Esophagus mucosa (tissue), 1 donor: ENCODE measurements at regions not wholly inside any gene's neighbourhood (a gene's known extent, or its start where the extent isn't known, plus 50 kb on each side); places are given as distances from the start of the nearest gene placed in this dataset.

ENCODE experiments used
- ATAC-seq: fragments of 200-7000 bp; cut with Tn5 transposase; one replicate; pipeline ENCODE4 v1.9.1; 2020
- donor health status: DM: yes; HTN: yes; CAD: no.

DNA sequence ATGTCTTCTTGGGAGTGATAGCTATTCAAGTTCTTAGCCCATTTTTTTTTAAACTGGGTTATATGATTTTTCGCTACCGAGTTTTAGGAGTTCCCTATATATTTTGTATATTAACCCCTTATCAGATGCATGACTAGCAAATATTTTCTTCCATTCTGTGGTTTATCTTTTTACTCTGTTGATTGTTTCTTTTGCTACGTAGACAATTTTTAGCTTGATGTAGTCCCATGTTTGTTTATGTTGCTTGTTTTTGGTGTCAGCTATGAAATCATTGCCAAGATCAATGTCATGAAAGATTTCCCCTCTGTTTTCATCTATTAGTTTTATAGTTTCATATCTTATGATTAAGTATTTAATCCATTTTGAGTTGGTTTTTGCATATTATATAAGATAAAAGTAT lies 480.5 kb downstream of the CDH11 start:
- ATAC-seq, result no peak

DNA sequence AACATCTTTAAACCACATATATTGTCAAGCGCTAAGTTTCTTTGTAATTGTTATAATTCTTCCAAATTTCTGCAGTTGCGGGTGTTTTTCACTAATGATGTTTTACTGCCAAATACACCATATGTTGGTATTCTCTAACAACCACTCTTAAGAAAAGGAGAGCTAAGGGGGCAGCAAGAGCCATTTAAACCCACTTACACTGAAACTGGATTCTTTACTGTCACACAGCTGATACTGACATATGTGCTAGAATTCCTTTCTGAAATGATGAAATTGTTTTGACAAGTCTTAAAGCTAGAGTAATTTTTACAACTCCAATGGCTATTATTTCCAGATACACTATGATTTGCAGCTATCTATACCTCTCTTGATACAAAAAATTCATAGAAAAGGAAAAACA lies 483.1 kb downstream of the CDH11 start:
- ATAC-seq, result no peak

DNA sequence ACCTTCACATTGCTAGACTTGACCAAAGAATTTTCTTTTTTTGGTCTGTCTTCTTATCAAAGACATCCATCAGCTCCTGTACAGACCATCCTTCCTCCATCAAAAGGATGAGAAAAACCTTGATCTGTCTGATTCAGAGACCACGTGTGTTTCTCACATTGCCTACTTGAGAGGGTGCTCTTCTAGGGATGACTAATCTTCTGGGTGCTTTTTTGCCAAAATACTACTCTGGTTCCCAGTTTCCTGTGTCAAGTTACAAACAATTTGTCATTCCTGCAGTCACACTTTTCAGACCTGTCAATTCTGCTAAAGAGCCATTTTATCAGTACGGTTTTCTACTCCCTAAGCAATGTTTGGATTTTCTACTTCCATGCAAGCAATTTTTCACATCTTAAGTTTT lies 492.2 kb downstream of the CDH11 start:
- ATAC-seq, result no peak

DNA sequence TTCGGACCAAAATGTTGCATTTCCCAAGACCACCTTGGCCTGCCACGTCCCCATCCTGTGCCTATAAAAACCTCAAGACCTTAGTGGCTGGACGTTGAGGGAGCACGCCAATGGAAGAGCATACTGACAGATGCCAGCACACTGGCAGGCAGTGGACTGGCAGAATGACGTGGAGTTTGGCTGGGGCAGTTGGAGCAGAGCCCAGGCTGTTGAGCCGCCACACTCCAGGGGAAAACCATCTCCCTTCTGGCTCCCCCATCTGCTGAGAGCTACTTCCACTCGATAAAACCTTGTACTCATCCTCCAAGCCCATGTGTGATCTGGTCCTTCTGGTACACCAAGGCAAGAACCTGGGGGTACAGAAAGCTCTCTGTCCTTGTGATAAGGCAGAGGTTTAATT lies 494.1 kb downstream of the CDH11 start:
- ATAC-seq, result no peak

DNA sequence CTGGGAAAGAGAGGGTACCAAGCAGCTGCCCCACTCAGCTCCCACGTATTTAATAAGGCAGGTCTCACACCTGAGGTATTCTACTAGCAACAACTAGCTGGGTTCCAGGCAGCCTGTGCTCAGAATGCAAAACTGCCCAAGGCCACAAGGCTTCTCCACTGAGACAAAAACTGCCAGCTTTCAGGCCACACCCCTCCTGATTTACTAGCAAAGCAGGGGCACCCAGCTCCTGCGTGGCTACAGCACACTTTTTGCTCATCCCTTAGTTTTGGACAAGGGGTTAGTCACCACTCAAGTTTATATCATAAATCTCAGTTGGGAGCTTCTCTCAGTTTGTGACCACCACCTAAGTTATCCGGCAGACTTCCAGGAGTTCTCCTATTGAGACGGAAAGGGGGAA lies 494.6 kb downstream of the CDH11 start:
- no peak for ATAC-seq

DNA sequence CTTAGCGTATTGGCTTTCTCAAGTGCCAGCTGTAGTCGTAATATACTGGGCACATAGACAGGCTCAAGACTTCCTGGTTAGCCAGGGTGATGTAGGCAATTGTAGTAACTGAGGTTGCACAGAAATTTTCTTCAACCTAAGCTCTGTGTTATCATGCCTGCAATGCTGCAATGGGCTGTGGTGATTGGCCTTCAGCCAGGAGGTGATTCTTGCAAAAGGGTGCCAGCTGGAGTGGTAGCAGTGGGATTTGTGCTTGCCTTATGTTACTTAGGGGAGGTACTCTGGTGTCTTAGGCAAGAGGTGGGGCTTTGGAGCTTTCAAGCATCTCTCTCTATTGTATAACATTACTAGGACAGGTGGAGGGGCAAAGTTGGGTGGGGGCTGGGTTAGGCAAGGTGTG lies 495.1 kb downstream of the CDH11 start:
- ATAC-seq, result no peak

DNA sequence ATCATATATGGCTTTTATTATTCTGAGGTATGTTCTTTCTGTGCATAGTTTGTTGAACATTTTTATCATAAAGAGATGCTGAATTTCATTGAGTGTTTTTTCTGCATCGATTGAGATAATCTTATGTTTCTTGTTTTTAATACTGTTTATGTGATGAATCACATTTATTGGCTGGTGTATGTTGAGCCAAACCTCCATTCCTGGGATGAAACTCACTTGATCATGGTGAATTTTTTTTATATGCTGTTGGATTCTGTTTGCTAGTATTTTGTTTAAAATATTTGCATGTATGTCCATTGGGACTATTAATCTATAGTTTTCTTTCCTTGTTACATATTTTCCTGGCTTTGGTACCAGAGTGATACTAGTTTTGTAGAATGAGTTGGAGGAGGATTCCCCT lies 500.2 kb downstream of the CDH11 start:
- no peak for ATAC-seq

DNA sequence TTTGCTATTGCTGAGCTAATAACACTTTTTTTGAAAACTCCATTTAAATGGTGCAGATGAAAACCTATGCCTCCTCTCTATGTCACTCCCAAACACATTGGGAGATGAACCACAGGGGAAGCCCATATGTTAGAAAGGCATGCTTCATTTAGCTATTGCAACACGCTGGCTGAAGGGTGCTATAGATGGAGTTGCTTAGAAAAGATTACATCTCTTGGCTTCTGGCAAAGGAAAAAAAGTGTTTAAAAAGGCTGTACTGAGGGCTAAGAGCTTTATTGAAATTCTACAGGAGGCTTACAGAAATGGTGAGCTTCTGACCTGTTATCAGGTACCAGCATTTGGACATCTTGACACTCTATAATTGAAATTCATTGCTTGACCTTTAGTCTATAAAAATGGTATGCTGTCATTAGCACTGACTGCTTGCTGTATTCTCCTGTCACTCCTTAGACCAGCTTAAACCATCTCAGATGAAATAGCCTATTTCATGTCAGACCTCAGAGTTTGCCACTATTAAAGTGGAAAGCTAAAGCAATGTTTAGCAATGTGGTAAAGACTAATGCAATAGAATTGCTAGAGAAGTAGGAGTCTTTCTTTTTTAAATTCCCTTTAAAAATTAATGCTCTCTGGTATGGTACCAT lies 503.9 kb downstream of the CDH11 start:
- no peak for ATAC-seq

DNA sequence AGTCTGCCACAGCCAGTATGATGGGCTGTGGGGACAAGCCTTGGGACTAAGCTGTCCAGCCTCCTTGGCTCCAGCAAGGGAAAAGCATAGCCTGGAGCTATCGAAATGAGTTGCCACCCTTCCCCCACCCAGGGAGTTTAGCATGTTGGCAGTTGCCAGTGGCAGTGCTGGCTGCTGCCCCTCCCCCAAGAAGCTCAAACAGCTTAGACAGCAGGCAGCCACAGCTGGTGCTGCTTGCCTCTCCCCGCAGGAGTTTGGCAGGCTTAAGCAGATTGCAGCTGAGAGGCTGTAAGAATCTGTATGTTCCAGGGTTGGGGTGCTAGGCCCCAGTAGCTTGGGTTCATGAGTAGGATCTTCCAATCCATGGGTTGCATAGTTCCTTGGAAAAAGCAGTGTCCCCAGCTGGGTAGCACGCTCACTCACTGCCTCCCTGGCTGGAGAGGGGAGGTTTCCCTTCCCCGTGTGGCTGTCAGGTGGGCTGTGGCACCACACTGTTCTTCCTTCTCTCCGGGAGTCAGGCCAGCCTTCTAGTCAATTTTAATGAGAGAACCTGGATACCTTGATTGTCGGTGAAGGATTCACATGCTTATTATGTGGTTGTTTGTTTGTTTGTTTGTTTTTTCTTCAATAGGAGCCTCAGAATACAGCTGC lies 506.1 kb downstream of the CDH11 start:
- ATAC-seq, result no peak

DNA sequence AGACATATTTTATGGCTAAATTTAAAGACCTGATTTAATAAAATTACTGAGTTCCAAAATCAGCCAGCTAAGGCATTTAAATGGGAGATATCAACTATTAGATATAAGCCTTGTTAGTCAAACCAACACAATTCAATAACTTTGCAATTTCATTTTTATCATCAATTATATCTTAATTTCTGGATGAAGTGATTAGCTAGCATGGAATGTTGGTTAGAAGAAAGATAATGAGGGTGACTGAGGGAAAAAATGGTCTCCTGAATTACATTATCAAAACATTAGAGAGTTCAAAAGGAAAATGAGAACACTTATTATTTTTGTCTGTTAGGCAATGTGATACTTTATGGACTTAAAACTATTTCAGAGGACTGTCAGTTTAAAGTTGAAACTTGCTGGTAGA lies 525.7 kb downstream of the CDH11 start:
- no peak for ATAC-seq

DNA sequence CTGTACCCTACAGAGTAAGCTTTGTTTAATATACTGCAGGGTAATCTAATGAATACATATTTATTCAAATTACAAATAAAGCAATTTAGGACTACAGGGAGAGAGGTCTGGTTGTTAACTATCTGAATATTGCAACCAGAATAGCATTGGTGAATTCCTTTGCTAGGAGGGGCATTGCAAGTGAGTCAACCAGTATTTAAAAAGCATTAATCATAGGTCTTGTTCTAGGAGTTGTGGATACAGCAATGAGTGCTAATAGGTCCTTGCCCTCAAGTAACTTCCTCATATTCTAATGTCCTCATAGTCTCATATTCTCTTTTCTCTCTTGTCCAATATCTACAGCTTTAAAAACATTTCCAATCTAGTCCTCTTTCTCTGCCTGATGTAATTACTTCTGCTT lies 531.4 kb downstream of the CDH11 start:
- ATAC-seq, result peak; percentile 85

DNA sequence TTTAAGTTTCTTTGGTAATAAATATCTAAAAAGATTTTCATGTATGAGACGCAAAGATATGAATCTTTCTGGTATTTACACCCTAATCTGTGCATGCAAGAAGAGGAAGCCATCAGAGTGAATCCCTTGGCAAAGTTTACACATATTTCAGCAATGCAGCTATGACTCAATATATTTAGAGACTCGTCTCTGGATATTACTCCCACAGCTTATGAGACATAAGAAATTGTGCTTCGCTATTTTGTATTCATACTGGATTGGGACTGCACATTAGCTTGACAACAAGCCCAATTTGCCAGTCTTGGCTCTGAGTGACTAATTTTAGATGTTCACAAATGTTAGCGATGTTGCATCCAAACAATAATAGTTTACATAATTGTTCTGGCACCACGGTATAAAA lies 532.0 kb downstream of the CDH11 start:
- peak; percentile 65 for ATAC-seq

DNA sequence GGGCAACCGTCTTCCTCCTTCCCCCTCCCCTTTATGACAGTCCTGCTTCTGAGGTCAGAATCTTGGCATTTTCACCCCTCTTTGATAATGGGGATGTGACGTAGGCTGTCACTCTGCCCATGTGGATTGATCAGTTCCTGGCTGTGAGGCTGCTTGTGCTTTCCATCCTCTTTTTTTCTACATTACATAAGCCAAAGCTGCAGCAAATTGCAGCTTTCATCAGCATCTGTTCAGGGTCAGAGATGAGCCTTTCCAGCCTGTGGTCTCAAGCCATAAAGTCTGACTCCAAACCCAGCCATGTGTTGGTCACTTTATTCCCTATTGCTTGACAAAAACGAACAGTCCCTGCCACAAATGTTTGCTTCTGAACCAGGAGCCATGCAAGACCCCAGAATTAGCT lies 535.1 kb downstream of the CDH11 start:
- ATAC-seq, result no peak

DNA sequence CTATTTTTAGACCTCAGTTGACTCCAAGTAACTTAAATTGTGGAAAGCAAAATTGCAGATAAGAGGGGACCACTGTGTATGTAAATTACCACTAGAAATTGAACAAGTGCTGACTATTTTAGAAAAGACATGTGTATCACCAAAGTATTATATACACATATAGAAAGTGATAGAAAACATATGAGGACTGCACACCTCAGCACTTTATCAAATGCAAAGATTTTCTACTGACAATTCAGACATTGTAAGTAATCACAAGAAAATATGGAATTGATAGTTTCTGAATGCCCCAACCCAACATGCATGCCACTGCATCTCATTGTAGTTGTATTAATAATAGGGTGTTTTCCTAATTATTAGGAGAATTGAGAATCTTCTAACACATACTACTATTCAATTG lies 536.5 kb downstream of the CDH11 start:
- ATAC-seq, result no peak

DNA sequence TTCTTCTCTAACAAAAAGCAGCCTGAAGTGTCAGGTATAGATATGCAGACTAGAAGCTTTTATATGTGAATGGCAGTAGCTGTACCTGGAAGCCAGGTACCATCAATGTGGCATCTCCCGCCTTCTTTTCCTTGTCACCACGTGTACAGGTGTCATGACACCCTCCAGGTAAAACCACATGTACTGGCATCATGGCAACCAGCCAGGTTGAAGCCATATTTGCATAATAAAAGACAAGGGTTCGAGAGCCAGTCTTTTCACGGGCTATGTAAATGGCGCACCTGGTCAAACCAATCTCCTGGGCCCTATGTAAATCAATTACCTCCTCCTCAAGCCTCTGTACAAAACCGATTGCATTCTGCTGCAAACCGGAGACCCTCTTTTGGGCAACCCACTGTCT lies 541.3 kb downstream of the CDH11 start:
- no peak for ATAC-seq

DNA sequence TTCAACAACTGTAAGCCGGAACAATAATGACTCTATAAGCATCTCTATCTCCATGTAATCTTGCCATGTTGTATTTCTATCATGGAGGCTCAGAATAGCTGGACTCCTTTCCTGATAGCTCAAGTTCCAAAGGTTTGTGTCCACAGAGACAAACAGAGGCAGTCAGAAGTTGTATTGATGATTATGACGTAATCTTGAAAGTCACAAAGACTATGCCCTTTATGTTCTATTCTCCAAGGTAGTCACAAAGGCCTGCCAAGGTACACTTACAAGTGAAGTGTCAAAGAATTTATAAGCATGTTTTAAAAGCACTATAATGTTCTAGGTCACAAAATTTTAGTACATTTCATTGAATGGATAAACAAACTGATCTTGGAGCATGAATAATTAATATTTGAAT lies 542.2 kb downstream of the CDH11 start:
- ATAC-seq, result no peak

DNA sequence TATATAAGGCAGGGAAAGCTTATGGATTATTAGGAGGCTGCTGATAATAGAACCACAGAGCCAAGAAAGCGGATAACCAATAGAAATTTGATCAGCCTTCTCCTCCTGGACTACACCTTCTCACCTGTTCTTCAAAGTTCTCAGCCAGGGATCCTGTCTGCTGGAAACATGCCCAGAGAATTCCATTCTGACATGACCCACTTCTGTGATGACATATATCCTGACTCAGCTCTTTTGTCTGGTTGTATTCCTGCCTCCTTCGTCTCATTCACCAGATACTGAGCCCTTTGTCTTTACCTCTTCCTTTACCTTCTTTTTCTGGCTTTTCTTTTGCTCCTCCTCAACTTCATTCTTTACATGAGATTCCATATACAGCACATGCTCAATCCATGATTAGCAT lies 576.1 kb downstream of the CDH11 start:
- ATAC-seq, result no peak

DNA sequence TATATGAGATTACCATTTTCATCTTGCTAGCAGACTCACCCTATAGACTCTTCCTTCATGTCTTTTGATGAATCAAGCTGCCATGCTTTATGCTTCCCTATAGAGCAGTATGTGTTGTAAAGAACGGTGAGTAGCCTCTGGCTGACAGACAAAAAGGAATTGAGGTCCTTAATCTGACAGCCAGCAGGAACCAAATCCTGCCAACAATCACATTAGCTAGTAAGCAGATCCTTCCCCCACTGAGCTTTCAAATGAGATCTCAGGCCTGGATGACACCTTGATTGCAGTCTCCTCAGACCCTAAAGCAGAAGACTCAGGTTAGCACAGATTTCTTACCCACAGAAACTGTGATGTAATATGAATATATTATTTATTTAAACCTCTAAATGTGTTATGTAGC lies 577.0 kb downstream of the CDH11 start:
- no peak for ATAC-seq

DNA sequence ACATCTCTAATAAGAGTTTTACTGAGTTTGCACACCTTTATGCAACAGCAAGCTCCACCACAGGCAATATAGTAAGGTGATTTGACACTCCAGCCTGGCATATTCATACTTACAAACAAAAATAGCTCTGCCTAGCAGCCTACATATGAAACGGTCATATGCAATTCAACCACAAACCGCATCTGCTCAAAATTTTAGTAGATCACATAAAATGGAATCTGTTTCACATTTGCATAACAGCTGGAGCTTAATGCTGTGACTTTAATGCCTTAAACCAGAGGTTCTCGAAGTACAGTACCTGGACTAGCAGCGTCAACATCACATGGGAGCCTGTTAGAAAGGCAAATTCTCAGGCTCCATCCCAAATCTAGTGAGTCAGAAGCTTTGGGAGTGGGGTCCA lies 578.4 kb downstream of the CDH11 start:
- ATAC-seq, result no peak

DNA sequence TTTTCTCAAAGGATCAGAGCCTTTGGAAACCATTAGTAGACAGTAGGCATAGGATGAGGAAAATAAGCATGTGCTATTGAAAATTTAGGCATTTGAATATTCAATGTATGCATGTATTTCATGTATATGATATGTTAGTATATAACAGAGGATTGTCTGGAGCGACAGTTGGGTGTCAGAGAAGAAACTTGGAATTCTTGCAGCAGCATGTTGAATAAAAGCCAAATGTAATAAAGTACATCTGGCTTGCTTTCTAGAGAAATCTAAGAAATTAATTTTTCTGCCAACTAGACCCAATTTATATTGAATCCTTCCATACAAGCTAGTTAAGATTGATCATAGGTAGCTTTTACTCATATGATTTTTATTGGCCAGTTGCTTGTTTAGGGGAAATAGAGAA lies 578.8 kb downstream of the CDH11 start:
- ATAC-seq, result no peak

DNA sequence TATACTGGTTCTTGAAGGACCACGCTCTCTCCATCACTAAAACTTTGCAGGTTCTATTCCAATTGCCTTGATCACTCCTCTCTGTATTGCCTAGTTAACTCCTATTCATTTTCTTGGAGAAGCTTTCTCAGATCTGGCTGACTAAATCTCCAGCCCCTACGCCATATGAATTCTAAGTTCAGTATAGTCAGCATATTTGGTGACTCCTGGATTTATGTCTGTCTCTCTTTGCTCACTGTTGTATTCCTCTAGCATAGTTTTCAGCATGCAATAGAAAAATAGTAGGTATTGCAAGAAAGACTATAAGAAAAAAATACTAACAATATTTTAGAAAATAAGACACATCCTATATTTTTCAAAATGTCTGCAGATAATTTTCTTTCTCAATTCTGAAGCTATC lies 579.7 kb downstream of the CDH11 start:
- ATAC-seq, result no peak

DNA sequence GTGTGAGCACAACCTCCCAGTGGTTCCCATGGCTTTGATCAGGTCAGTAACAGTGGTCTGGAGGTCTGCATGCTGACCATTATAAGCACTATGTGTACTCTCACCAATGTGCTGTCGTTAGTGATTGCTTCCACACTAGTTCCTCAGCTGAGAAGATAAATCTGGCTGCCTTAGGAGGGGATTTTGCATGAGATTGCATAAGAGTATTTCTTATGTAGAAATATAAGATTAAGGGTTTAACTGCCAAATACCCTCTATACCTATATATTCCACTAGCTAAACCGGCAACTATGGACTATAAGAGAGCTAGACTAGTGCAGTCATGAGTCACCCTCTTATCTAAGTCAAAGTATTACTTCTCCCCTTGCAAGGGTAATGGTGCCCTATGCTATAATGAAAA lies 580.2 kb downstream of the CDH11 start:
- no peak for ATAC-seq

DNA sequence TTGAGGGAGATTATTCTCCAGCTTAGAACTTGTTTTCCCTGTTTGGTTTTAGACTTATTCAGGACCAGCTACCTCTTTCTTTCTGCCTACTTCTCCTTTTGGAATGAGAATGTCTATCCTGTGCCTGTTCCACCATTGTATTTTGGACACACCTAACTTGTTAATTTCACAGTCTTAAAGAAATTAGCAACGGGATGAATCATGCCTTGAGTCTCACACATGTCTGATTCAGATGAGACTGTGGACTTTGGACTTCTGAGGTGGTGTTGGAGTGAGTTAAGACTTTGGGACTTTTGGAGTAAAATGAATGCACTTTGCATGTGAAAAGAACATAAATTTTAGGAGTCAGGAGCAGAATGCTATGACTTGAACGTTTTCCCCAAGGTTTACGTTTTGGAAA lies 581.4 kb downstream of the CDH11 start:
- ATAC-seq, result peak; percentile 38

DNA sequence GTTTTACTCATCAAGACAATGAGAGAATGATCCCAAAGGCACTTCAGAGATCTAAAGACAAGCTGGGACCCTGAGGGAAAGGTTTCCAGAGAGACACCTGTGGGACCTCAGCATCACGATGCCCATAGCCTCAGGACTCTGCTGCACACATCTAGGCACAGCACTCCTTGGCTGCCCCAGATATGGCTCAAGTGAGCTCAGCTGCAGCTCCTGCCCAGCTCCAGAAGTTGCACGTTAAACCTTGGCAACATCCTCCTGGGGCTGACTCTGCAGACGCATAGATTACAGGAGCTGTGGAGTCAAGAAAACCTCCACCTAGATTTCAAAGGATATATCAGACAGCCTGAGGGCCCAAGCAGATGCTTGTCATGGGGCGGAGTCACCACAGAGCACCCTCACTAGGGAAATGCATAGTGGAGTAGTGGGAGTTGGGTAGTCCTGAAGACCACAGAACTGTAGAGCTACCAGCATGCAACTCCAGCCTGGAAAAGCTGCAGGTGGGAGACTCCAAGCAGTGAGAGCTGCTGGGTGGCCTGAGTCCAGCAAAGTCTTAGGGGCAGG lies 582.0 kb downstream of the CDH11 start:
- ATAC-seq, result peak; percentile 23
